Activated CD4-positive, alpha-beta T cell treated with anti-CD3 and anti-CD28 coated beads, Interleukin-2, amount 50 U/mL, for 16 hours (primary cell): ENCODE measurements at regions not wholly inside any gene's neighbourhood (a gene's known extent, or its start where the extent isn't known, plus 50 kb on each side); places are given as distances from the start of the nearest gene placed in this dataset.
"Not testable (repeated sequence)": the region's sequence is repeated elsewhere in the genome, so short reads cannot be mapped to it uniquely, and the experiment has no call there.

ENCODE experiments used
- DNase-seq: peaks from one replicate; pipeline ENCODE4 v3.0.0-alpha.2; 2020

DNA sequence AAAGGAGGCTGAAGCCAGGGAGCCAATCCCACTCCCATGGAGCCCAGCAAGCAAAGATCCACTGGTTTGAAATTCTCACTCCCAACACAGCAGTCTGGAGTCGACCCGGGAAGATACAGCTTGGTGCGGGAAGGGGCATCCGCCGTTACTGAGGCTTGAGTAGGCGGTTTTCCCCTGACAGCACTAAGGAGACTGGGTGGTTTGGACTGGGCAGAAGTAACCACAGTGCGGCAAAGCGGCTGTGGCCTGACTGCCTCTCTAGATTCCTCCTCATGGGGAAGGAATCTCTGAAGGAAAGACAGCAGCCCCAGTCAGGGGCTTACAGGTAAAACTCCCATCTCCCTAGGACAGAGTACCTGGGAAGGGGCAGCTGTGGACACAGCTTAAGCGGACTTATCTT, 261.6 kb upstream of the KYNU start:
- DNase-seq = no peak

DNA sequence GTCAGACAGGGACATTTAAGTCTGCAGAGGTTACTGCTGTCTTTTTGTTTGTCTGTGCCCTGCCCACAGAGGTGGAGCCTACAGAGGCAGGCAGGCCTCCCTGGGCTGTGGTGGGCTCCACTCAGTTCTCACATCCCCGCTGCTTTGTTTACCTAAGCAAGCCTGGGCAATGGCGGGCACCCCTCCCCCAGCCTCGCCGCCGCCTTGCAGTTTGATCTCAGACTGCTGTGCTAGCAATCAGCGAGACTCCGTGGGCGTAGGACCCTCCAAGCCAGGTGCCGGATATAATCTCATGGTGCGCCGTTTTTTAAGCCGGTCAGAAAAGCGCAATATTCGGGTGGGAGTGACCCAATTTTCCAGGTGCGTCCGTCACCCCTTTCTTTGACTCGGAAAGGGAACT, 264.3 kb upstream of the KYNU start:
- not testable (repeated sequence) for DNase-seq

DNA sequence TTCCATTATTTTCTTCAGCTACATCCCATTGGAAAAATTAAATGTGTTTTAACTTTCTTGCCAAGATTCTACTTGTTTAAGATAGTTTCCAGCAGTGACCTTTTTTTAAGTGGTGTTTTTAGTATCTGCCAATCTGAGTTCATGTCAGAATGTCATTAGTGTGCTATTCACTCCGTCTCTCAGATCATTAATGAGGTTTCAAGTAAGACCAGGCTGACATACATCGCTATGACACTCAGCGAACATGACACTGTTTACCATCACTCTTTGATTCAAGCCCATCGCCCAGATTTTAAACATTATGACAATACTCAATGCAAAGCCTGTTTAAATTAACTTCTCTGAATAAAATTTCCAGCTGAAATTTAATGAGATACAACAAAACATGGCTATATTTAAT, 272.0 kb upstream of the KYNU start:
- DNase-seq = no peak

DNA sequence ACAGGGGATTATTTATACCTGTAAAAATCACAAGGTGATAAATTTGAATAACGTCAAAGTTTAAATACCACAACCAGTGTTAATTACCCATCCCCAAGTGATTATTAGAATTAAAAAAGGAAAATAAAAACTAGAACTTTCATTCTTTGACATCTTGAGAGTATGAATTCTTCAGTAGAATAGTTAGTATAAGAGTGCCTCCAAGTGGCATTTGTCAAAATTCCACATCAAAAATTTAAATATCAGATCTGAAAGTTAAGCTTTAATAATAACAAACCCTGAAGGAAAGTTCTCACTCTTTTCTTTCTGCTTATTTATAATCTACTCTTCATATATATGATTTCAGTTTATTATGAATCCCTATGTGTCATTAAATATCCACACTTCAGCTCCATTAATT, 273.7 kb upstream of the KYNU start:
- DNase-seq = no peak

DNA sequence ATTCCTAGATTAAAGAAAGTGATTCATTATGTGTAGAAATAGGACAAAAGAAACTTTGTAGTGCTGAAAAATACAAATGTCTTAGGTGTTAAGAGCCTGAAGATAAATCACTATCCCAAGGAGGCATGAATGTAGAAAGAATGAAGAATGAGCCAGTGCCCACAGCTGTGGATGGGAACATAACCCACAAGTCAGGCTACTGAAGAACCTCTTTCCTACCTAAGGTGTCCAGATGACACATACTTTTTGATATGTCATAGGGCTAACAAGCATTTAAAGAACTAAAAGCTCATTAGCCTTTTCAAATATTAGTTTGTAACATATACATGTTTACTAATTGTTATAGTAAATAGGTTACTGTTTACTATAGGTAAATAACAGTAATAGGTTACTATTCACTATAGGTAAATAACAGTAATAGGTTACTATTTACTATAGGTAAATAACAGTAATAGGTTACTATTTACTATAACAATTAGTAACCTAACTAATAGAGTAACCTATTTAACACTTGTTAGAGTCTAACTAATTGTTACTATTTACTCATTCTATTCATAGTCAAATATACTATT, 275.0 kb upstream of the KYNU start:
- no peak for DNase-seq

DNA sequence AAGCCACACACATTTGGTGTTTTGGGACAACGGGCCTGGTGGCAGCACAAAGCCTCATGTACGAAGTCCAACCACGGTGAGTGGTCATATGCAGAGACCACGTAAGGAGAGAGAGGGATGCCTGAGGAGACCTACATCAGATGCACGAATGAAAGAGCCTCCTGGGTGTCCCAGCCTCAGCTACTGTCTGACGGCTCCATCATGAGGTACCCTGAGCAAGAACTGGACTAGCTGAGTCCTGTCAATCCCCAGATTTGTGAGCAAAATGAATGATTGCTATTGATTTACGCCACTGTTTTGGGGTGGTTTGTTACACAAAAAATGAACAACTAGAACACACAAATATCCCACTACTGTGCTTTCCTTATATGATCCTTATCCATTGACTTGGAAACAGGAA, 275.7 kb upstream of the KYNU start:
- no peak for DNase-seq

DNA sequence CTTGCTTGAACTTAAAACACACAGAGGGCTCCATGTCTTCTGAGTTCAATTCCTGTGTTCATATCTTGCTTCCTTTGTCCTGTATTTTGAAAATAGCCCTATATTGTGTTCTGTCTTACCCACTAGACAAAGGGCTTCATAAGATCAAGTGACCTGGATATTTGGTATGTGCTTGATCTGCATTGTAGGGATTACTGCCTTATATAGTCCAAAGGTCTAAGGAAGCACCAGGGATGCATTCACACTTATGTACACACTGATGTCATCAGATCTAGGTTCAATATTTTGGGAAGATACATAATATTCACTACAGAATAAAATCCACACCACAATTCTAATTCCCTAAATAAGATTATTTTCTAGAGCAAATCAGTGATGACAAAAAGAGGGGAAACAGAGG, 278.0 kb upstream of the KYNU start:
- DNase-seq = no peak

DNA sequence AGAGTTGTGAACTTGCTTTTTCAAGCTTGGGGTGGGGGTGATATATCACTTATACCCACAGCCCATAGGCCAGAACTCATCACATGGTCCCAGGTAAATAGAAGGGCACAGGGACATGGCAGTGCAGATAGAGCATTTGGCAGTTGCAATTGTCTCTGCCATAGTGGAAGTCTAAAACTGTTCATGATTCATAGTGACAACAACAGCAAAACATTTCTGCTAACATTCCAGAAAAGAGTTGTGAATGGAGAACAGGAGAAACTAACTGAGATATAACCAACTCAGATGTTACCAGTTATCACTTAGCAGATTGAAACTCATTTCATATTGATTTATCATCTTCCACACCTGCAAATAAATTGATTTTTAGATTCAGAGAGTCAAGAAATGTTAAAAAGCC, 278.6 kb upstream of the KYNU start:
- no peak for DNase-seq

DNA sequence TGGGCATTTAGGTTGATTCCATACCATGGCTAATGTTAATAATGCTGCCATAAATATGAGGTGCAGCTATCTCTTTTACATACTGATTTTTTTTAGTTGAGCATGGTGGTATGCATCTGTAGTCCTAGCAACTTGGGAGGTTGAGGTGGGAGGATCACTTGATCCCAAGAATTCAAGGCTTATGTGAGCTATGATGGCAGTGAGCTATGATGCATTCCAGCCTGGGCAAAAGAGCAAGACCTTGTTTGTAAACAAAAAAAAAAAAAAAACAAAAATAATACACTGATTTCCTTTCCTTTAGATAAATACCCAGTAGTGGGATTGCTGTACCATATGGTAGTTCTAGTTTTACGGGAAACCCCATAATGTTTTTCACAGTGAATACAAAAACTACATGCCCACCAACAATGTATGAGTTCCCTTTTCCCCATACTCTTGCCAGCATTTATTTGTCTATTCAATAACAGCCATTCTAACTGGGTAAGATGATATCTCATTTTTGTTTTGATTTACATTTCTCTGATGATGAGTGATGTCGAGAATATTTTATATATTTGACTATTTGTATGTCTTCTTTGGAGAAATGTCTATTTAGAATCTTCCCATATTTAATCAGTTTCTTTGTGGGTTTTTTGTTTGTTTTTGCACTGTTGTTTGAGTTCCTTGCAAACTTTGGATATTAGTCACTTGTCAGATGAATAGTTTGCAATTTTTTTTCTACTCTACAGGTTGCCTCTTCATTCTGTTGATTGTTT, 281.0 kb upstream of the KYNU start:
- no peak for DNase-seq

DNA sequence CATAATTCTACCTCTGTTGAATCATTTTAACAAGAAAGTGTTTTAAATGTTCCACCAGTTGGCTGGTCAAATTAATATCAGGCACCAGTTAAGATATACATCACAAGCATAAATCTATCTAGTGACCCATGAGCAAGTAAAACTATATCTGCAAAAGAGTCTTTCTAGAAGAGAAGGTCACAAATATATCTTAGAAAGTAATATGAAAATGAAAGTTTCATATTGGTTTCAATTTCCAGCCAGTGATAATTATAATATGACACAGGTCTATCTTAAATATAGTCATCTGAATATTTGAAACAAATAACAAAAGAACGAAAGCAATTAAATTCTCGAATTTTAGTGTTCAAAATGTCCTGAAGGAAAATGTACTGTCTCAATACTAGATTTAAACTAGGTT, 282.5 kb upstream of the KYNU start:
- DNase-seq = no peak

DNA sequence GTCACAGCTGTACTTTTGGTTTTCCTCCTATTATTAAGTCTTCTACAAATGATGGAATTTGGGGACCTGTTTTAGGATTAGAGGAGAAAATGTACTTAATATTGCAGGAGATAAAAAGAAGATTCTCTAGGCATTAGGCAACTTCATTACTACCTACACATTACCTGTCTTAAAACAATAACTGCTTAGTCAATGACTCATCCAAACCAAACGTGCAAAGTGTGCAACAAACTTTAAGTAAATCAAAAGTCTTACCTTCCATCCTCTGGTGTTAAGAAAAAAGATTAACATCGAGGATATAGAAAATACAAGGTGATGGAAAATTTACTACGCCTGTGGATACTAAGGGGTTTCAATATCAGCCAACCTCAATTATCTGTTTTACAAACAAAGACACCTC, 285.3 kb upstream of the KYNU start:
- no peak for DNase-seq

DNA sequence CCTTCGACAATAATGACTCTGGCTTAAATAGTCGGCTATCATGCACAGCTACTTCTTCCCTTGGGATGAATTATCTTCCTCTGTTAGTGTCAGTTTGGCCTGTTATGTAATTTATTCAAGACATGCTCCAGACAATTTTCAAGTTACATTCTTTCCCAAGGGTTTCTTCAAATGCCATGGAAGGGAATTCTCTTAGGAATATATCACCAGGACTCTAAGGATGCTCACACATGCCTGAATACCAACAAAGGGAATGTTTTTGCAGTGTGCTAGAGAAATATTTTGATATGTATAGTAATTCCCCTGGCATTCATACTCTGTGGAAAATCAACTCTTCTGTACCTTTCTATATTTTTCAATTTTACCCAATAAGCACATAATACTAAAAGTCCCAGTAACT, 286.0 kb upstream of the KYNU start:
- no peak for DNase-seq

DNA sequence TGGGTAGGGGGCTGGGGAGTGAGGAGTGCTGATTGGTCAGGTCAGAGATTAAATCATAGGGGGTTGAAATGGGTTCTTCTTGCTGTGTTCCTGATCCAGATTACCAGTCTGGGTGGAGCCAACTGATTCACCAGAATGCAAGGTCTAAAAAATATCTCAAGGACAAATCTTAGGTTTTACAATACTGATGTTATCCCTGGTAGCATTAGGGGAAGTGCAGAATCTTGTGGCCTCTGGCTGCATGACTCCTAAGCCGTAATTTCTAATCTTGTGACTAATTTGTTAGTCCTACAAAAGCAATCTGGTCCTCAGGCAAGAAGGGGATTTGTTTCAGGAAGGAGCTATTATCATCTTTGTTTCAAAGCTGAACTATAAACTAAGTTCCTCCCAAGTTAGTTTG, 289.2 kb upstream of the KYNU start:
- no peak for DNase-seq

DNA sequence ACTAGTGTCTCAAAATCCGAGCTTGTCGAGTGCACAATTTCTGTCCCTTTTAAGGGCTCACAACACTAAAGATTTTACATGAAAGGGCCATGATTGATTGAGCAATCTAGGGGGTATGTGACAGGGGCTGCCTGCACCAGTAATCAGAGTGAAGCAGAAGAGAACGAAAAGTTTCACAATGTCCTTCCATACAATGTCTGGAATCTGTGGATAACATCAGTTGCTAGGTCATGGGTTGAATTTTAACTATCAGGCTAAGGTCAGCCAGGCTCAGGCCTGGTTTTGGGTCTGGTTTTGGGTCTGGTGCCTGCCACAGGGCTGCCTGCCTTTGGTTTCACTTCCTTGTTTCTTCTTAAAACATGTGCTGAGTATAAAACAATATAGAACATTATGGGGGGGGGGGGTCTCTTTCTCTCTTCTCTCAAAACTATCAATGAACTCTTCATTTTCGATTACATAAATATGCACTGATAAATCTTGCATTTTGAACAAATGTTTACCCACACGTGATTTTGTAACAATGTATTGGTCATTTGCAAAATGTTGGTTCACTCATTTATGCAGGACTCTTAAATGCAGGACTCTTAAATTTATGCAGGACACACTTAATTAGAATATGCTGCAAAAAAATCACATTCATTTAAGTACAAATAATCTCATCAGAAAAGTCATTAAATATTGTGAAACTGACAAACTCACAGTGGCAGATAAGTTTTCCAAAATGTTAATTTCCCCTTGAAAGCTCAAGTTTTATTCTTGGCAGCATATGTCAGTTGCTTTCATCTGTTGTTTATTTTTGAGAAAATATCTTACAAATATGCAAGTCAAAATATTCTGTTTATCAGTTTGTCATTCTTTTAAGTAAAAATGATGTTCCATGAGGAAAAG, 290.5 kb upstream of the KYNU start:
- DNase-seq = no peak

DNA sequence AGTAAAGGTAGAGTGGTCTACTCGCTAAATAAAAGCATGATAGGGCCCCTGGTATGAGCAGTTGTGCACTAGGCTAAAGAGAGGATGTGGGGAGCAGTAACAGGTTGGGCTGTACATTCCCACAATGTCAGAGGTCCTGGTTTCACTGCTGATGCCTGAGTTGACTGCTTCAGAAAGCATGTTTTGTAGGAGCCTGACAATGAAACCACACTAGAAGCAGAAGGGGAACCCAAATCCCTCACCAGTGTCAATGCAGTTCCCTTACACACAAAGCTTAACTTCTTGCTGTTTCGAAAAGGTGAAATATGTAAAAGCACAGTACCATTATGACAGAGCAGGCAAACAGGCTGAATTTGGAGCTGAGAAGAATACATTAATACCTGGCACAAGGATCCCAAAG, 291.7 kb upstream of the KYNU start:
- DNase-seq = no peak

DNA sequence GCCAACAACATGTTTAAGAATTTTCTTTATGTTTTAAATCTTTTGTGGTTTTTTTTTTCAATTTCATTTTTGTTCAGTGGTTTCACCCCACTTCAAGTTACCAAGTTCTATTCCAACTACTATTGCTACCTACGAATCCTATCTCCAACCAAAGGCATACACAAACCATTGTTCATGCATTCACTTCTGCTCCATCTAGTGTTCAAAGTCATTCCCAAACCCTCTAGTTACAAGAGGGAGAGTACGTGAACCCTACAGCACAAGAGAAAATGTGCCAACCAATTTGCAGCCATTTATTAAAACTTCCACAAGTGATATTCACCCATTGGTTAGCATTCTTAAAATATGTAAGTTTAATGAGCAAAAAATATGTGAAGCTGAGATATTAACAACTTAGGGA, 295.1 kb upstream of the KYNU start:
- no peak for DNase-seq

DNA sequence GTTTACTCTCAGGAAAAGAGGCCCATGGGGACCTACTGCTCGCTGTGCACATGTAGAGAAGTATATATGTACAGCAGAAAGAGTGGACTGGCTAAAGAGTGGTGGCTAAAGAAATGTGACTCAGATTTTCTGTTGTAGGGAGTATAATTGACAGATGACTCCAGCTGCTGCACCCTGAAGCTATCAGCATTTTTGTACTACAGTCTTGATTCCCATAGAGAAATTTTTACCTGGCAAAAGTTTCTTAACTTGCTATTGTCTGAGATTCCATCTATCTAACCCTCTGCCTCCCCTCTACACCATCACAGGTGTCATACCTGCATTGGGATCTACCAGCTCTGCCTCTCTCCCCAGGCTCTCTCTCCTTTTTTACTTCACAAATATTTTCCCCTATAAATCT, 296.0 kb upstream of the KYNU start:
- no peak for DNase-seq

DNA sequence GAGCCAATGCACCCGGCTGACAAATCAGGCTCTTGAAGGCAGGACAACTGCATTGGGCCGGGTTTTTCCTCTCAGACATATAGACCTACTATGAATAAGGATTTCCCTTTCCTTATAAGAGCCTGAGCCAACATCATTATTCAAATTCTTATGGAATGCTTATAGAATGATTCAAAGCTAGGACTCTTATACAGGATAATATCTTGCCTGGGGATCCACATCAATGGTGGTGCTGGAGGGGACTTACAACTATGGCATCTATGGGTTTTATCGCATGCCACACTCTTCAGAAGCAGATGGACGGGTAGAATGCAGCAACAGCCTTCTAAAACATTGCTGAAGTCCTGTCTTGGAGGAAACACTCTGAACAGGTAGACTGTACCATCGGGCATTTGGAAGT, 296.8 kb upstream of the KYNU start:
- no peak for DNase-seq

DNA sequence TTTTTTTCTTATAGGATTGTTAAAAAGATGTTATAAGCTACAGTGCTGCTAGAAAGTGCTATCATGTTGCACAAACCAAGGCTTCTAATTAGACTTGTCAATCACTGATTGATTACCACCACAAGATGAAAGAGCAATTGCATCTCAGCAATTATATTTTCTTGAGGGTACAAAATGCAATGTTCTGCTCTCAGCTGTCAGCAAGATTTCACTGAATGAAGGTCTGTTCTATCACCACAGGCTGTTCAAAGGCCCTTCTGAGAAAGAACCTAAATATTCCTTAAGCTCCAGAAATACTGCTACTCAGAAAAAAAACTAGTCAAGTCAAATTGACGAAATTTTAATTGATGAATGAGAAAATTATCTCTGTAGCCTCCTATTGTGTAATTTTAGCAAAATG, 301.9 kb upstream of the KYNU start:
- DNase-seq = no peak

DNA sequence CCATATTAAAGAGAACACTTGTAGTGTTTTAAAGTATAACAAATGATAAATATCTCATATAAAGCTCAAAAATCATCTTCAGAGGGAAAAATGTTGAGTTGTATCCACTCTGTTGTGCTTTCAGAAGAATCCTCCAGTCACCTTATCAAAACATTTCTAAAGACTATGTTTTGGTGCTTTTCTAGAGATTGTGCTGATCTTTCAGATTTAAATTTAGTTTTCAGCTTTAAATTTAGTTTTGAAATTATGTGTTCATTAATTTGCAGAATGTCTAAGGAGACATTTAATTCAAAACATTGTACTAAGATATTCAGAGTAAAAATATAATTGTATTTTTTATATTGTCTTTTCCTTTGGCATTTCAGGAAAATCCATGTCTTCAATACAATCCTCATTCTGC, 303.1 kb upstream of the KYNU start:
- no peak for DNase-seq

DNA sequence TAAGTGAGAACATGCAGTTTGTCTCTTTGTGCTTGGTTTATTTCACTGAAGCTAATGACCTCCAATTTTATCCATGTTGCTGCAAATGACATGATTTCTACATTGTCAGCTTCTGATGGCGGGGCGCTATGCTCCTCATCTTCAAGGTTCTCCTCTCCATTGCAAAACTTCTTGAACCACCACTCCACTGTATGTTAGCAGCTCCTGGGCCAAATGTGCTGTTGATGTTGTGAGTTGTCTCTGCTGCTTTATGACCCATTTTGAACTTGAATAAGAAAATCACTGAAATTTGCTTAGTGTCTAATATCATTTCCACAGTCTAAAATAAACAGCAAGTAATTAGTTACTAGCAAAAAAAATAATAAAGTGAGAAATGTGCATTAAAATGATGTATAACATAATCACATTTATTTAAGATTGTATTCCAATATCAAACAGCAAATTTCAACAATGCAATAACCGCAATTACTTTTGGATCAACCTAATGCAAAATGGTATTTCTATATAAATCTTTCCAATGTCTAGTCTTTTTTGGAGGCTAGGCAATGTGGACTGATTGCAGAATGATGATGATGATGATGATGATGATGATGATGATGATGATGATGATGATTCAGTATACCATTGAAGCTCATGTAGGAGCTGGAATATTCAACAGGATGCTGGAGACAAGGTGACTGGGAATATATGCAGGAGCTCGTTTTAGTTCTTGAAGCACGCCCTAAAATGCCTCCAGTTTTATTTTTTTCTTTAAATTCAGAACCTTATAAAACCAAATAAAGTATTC, 304.9 kb upstream of the KYNU start:
- DNase-seq = no peak

DNA sequence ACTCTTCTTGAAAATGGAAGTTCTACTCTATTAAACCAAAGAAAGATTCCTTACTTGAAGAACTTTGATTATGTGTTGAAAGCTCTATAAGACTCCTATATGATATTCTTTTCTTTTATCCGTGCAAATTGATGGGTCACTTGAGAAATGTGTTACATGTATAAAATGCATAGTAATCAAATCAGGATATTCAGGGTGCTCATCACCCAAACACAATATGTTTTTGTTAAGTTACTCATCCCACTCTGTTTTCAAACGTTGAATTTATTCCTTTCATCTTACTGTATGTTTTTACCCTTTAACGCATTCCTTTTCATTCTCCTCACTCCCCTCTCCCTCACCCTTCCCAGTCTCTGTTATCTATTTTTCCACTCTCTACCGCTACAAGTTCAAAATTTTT, 305.5 kb upstream of the KYNU start:
- DNase-seq = no peak

DNA sequence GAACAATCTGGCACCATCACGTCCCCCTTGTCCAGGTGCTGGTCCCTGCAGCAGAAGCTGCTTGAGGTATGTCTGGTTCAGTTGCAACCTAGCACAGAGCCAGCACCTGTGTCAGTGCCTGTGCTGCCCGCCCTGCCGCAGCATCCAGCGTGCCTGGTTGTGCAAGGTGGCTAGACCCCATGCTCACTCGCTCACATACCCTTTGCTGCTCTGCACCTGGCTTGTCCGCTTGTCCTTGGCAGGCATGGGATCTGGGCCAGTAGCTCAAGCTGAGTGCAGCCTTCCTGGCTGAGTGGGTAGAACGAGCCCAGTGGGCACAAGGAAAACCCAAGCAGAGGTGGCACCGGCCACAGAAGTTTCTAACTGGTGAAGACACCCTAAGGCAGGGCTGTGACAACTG, 314.6 kb upstream of the KYNU start:
- DNase-seq = no peak
